Colon (tissue), 2 donors: ENCODE measurements at regions not wholly inside any gene's neighbourhood (a gene's known extent, or its start where the extent isn't known, plus 50 kb on each side); places are given as distances from the start of the nearest gene placed in this dataset.
"Not testable (repeated sequence)": the region's sequence is repeated elsewhere in the genome, so short reads cannot be mapped to it uniquely, and the experiment has no call there.

Source experiments
- FAIRE-seq: peaks from 2 replicates; lab custom pipeline; 2012; peaks lifted over from hg19 to GRCh38; lab: Jason Lieb, UNC
- donor health status: control.
- donor health status: control.

GRCh38 chr9:75197561-75197960 lies 109.2 kb downstream of the OSTF1 start:
- no peak for FAIRE-seq

- FAIRE-seq = no peak
Observed at GRCh38 chr9:75198436-75198835, 110.1 kb downstream of the OSTF1 start.

GRCh38 chr9:75200892-75201470 lies 112.7 kb downstream of the OSTF1 start:
- FAIRE-seq = no peak

- no peak for FAIRE-seq
Observed at GRCh38 chr9:75201480-75202209, 113.3 kb downstream of the OSTF1 start.

- not testable (repeated sequence) for FAIRE-seq
Observed at GRCh38 chr9:75207997-75208396, 119.7 kb downstream of the OSTF1 start.

- FAIRE-seq = no peak
Observed at GRCh38 chr9:75210215-75210614, 121.9 kb downstream of the OSTF1 start.

GRCh38 chr9:75213765-75214164 lies 125.5 kb downstream of the OSTF1 start:
- no peak for FAIRE-seq

GRCh38 chr9:75226403-75227139 lies 138.3 kb downstream of the OSTF1 start:
- no peak for FAIRE-seq

- FAIRE-seq = no peak
Observed at GRCh38 chr9:75228893-75229292, 140.6 kb downstream of the OSTF1 start.

- FAIRE-seq = no peak
Observed at GRCh38 chr9:75229605-75230332, 141.5 kb downstream of the OSTF1 start.

GRCh38 chr9:75230469-75230868 lies 142.2 kb downstream of the OSTF1 start:
- no peak for FAIRE-seq

- no peak for FAIRE-seq
Observed at GRCh38 chr9:75231167-75231566, 142.9 kb downstream of the OSTF1 start.

GRCh38 chr9:75233011-75233410 lies 144.7 kb downstream of the OSTF1 start:
- no peak for FAIRE-seq

- no peak for FAIRE-seq
Observed at GRCh38 chr9:75235632-75236031, 147.3 kb downstream of the OSTF1 start.

- no peak for FAIRE-seq
Observed at GRCh38 chr9:75238311-75238976, 150.1 kb downstream of the OSTF1 start.

GRCh38 chr9:75239176-75239575 lies 150.9 kb downstream of the OSTF1 start:
- FAIRE-seq = no peak

GRCh38 chr9:75242426-75242825 lies 154.1 kb downstream of the OSTF1 start:
- no peak for FAIRE-seq

- no peak for FAIRE-seq
Observed at GRCh38 chr9:75246949-75247348, 158.6 kb downstream of the OSTF1 start.

GRCh38 chr9:75265525-75265972 lies 177.2 kb downstream of the OSTF1 start:
- no peak for FAIRE-seq

GRCh38 chr9:75269197-75269596 lies 180.9 kb downstream of the OSTF1 start:
- FAIRE-seq = no peak

- not testable (repeated sequence) for FAIRE-seq
Observed at GRCh38 chr9:75273055-75273454, 184.7 kb downstream of the OSTF1 start.

- FAIRE-seq = no peak
Observed at GRCh38 chr9:75274781-75275180, 186.5 kb downstream of the OSTF1 start.
